ENCODE measurements at regions not wholly inside any gene's neighbourhood (a gene's known extent, or its start where the extent isn't known, plus 50 kb on each side); places are given as distances from the start of the nearest gene placed in this dataset.

DNA sequence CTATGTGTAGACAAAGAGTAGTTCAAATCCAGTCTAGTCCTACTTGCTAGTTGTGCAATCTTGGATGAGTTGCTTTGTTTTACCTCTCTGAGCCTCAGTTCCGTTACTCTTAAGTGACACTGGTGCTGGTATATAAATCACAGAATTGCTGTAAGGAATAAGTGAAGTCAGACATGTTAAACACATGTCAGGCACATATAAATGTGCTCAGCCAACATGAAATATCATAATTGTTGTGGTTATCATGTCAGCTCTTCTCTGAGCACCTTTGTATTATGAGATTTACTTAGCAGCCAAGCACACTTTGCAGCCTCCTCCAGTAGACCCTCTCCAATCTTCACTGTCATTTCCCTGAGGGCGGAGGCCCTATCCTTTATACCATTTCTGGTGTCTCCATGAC, 87.9 kb upstream of the PAK3 start:
- TF ChIP-seq POLR2AphosphoS5 (IDR thresholded peaks at IDR 0.05), result no peak
- TF ChIP-seq CTCF (IDR thresholded peaks at IDR 0.05), result no peak
- no peak for TF ChIP-seq EP300 (IDR thresholded peaks at IDR 0.05)
